Fibroblast of mammary gland (primary cell): ENCODE measurements at regions not wholly inside any gene's neighbourhood (a gene's known extent, or its start where the extent isn't known, plus 50 kb on each side); places are given as distances from the start of the nearest gene placed in this dataset.
A peak's percentile ranks its signal among the peaks of the same experiment; 100 is the strongest.

Source experiments
- DNase-seq: peaks from one replicate; pipeline ENCODE4 v3.0.0-alpha.2; 2010; ENCODE audit warnings: low read depth
- H3K4me3 ChIP-seq: 2 replicates; pipeline ENCODE4 v1.5.1; 2011; ENCODE audit warnings: low read depth, mild to moderate bottlenecking, low read length, moderate library complexity; ENCODE audit not compliant: control insufficient read depth
- CTCF ChIP-seq: conservative IDR thresholded peaks from 2 replicates; pipeline ENCODE4 v1.5.1; 2011; ENCODE audit warnings: low read depth, low read length, inconsistent platforms; ENCODE audit not compliant: control insufficient read depth, insufficient read depth

DNA sequence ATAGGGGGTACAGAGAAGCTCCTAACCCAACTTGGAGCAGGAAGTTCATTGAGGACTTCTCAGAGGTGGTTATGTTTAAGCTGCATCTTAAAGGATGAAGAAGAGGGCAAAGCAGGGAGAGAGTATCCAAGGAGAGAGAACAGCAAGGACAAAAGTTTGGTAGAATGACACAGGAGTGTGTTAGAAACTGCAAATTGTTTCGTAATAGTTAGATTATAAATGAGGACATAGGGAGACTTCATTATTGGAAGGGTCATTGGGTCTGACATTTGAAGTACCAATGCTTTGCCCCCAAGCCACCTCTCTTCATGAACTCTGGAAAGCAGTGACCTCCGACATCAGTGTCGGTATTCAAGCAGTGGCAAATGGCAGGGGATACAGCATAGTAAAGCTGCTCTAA, 209.6 kb upstream of the JUN start:
- no peak for TF ChIP-seq CTCF

DNA sequence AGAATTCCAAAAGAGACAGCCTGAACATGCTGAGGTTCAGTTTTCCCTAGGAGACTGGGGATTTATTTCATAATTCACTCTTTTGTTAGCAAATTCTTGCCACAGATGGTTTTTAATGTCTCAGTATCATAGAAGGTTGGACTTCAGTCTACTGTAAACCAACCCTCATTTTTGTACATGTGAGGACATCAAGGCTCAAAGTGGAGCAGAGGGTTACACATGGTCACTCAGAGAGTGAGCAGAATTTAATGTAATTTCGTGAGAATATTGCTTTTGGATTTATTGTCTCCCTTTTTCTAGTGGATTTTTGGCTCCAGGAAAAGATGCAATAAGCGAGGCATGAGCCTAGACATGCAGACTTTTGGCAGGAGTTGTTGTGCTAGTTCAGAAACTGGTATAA, 210.8 kb upstream of the JUN start:
- DNase-seq: no peak
- no peak overlapping the region for H3K4me3 ChIP-seq
- TF ChIP-seq CTCF: no peak

More for the DNA sequence above, 209.6 kb upstream of the JUN start:
- DNase-seq: no peak
- no peak overlapping the region for H3K4me3 ChIP-seq

DNA sequence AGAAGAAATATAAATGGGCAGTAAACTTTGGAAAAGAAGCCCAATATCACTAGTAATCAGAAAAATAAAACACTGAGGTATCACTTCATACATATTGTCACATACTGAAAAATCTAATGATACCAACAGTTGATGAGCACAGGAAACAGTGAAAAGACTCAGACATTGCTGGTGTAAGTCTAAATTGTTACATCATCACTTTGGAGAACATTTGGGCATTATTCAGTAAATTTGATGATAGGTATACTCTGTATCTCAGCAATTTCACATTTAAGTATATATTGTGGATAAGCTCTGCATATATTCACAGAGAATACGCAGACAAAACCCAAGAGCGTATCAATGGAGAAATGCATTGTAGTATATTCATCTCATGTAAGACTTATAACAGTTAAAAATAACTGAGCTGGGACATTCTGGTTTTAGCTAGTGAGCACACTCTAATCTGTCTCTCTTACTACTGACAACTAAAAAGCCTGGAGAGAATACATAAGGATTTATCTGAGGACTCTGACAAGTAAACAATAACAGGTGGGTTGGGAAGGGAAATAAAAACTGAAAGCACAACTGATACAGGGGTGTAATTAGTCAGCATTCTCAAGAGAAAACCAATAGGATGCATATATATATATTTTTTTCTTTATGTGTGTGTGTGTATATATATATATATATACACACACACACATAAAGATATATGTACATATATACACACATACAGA, 212.7 kb upstream of the JUN start:
- TF ChIP-seq CTCF: no peak
- H3K4me3 ChIP-seq: no peak overlapping the region
- DNase-seq: no peak

DNA sequence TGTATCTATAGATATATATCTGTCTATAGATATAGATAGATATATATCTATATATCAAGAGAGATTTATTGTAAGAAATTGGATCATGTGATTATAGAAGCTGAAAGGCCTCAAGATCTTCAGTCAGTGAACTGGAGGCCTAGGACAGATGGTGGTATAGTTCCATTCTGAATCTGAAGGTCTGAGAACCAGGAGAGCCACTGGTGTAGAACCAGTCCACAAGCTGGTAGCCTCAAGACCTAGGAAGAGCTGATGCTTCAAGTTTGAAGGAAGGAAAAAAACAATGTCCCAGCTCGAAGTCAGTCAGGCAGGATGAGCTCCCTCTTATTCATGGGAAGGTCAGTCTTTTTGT, 213.2 kb upstream of the JUN start:
- no peak overlapping the region for H3K4me3 ChIP-seq
- no peak for TF ChIP-seq CTCF
- DNase-seq: no peak

DNA sequence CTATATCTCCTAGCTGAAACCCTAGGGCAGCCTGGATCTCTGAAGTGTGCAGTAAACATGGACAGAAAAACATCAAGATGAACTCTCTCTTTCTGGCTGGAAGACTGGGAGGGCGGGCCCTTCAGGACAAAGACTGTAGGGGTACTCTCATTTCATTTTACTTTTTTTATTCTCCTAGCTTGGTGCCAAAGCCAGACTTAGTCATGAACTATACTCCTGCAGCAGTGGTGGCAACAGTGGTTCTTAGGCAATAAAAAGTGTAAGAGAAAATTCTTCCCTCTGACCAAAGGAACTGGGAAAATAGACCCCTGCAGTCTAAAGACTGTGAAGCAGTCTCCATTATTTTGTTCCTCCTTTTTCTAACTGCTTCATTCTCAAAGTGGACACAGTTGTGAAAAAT, 213.8 kb upstream of the JUN start:
- peak; percentile 19 for DNase-seq
- TF ChIP-seq CTCF: no peak
- no peak overlapping the region for H3K4me3 ChIP-seq

GRCh38 chr1:58999676-59000075, 215.8 kb upstream of the JUN start:
- no peak overlapping the region for H3K4me3 ChIP-seq
- no peak for TF ChIP-seq CTCF
- no peak for DNase-seq

- no peak for DNase-seq
- H3K4me3 ChIP-seq: no peak overlapping the region
- TF ChIP-seq CTCF: no peak
Observed at GRCh38 chr1:59004755-59005154, 220.9 kb upstream of the JUN start.
